Ovary (tissue), 3 donors: ENCODE measurements at regions not wholly inside any gene's neighbourhood (a gene's known extent, or its start where the extent isn't known, plus 50 kb on each side); places are given as distances from the start of the nearest gene placed in this dataset.

ENCODE experiments used
- EP300 ChIP-seq: sonication (generic); formaldehyde crosslinking; IDR thresholded peaks from one replicate; pipeline ENCODE4 v1.6.1; 2017; ENCODE audit warnings: antibody characterized with exemption
- POLR2A ChIP-seq: fragments of 450-650 bp; IDR thresholded peaks from one replicate; pipeline ENCODE4 v1.6.1; 2017; ENCODE audit warnings: antibody characterized with exemption, mild to moderate bottlenecking, moderate library complexity
- TF ChIP-seq, protein P1 (sequence below), 3 donors: fragments of 450-650 bp in 2 of 3; fragments of 200-600 bp in 1 of 3; IDR thresholded peaks; one replicate each; pipeline versions ENCODE4 v1.5.1 to v1.8.0; 2016 to 2022; ENCODE audit warnings: antibody characterized with exemption in 3 of 3, mild to moderate bottlenecking in 1 of 3
- donor health status: DM: no; HTN: no; CAD: no.

DNA sequence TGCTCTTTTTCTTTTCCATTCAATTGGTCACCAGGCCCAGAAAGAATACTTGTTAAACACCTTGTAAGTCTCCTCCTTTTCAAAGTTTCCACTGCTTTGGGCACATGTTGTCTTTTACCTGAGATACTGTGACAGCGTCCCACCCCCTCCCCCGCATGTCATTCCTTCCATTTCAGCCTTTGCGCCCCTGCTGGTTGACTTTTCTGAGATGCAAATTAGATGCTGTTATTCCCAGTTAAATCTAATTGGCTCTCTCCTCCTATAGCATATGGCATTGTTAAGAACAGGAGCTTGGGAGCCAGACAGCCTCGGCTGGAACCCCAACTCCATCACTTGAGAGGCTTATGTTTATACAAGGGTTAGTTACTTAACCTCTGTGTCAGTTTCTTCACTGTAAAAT is 80.3 kb upstream of the GAREM1 start:
- TF ChIP-seq, protein P1, sequence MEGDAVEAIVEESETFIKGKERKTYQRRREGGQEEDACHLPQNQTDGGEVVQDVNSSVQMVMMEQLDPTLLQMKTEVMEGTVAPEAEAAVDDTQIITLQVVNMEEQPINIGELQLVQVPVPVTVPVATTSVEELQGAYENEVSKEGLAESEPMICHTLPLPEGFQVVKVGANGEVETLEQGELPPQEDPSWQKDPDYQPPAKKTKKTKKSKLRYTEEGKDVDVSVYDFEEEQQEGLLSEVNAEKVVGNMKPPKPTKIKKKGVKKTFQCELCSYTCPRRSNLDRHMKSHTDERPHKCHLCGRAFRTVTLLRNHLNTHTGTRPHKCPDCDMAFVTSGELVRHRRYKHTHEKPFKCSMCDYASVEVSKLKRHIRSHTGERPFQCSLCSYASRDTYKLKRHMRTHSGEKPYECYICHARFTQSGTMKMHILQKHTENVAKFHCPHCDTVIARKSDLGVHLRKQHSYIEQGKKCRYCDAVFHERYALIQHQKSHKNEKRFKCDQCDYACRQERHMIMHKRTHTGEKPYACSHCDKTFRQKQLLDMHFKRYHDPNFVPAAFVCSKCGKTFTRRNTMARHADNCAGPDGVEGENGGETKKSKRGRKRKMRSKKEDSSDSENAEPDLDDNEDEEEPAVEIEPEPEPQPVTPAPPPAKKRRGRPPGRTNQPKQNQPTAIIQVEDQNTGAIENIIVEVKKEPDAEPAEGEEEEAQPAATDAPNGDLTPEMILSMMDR (IDR thresholded peaks at IDR 0.05): no peak
- TF ChIP-seq POLR2A (no peak), EP300 (no peak)
